ENCODE measurements at regions not wholly inside any gene's neighbourhood (a gene's known extent, or its start where the extent isn't known, plus 50 kb on each side); places are given as distances from the start of the nearest gene placed in this dataset.
"Not testable (repeated sequence)": the region's sequence is repeated elsewhere in the genome, so short reads cannot be mapped to it uniquely, and the experiment has no call there.

DNA sequence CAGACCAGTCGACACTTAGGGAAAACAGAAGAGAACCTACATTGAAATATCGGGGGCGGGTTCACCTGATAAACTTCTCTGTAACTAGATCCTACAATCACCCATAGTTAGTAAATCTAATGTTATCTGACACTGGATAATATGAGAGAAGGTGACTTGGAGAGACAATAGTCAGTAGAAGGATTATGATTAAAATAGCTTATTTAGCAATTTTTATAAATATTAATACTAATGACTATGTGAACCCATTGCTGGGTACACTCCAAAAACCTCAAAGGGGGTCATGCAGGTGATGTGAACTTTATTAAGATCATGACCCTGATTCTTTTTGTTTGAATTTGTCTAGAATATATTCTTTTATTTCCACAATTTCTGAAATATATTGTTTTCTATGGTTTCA, 164.1 kb upstream of the CCNH start:
- Histone ChIP-seq H3K79me2 (ENCODE audit: insufficient read depth) (no peaks in the 10 kb centered on the region), H3F3A (replicated peaks; ENCODE audit: insufficient read depth) (no peaks in the 10 kb centered on the region), H3K36me3 (replicated peaks in 1 of 2; ENCODE audit: control insufficient read depth in 1 of 2, insufficient read depth in 2 of 2, low read length in 1 of 2) (no peaks in the 10 kb centered on the region), H2AFZ (ENCODE audit: low read depth) (no peak overlapping the region), H3K9ac (no peak overlapping the region), H3K27ac (ENCODE audit: low read depth in 2 of 2, low read length in 1 of 2) (no peak overlapping the region), H3K4me2 (no peak overlapping the region), H3K4me3 (ENCODE audit: low read depth in 2 of 2, low read length in 1 of 2) (no peak overlapping the region), H3K9me2 (no peaks in the 10 kb centered on the region), H3K27me3 (ENCODE audit: insufficient read depth) (no peaks in the 10 kb centered on the region), H3K9me3 (no peaks in the 10 kb centered on the region), H4K20me1 (ENCODE audit: insufficient read depth) (no peaks in the 10 kb centered on the region), H3K4me1 (ENCODE audit: control insufficient read depth in 1 of 2, insufficient read depth in 2 of 2, low read depth in 1 of 2, low read length in 1 of 2) (no peaks in the 10 kb centered on the region; a peak in 1 of 4 replicates)
- DNase-seq, result no peak
- TF ChIP-seq MEF2A (IDR thresholded peaks at IDR 0.05; ENCODE audit: borderline replicate concordance, low read depth) (no peak), GABPA (IDR thresholded peaks at IDR 0.05; ENCODE audit: low read depth) (no peak), FOSL2 (IDR thresholded peaks at IDR 0.05; ENCODE audit: borderline replicate concordance, low read depth) (no peak), TEAD4 (IDR thresholded peaks at IDR 0.05; ENCODE audit: borderline replicate concordance, insufficient read depth) (no peak), NRF1 (IDR thresholded peaks at IDR 0.05; ENCODE audit: low read depth, low read length) (no peak), POLR2AphosphoS5 (IDR thresholded peaks at IDR 0.05; ENCODE audit: low read depth, low read length) (no peak), RFX5 (IDR thresholded peaks at IDR 0.05; ENCODE audit: low read length) (no peak), TAF1 (IDR thresholded peaks at IDR 0.05; ENCODE audit: borderline replicate concordance, low read depth, low read length) (no peak), EP300 (IDR thresholded peaks at IDR 0.05; ENCODE audit: borderline replicate concordance in 1 of 2, low read depth in 1 of 2, low read length in 1 of 2) (no peak), NFIC (IDR thresholded peaks at IDR 0.05; ENCODE audit: borderline replicate concordance) (no peak)
- ChIA-PET POLR2A (no interaction called here), CTCF (no interaction called here)
- WGBS (ENCODE audit: low lambda C conversion rate), result 23% methylated on average over 3 of the region's 3 CpGs

DNA sequence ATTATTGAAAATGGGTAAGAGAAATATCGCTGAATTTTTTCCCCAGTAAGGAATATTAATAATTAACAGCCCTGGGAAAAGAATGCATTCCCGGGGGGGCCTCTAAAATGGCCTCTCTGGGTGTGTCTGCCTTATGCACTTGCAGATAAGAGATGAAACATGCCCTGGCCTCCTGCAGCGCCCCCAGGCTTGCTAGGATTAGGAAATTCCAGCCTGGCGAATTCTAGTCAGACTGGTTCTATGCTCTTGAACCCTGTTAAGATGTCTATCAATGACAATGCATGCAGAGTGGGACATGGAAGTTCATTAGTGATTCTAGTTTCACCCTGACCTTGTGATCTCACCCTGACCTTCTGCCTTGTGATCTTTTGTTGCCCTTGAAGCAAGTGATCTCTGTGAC, 163.6 kb upstream of the CCNH start:
- H3K9me3 ChIP-seq; H3K9me2 ChIP-seq; CTCF ChIA-PET; H2AFZ ChIP-seq (ENCODE audit: low read depth); POLR2A ChIA-PET; H3K27ac ChIP-seq (ENCODE audit: low read depth in 2 of 2, low read length in 1 of 2); H3K9ac ChIP-seq; H4K20me1 ChIP-seq (ENCODE audit: insufficient read depth); H3K4me3 ChIP-seq (ENCODE audit: low read depth in 2 of 2, low read length in 1 of 2); H3K79me2 ChIP-seq (ENCODE audit: insufficient read depth); H3K36me3 ChIP-seq (replicated peaks in 1 of 2; ENCODE audit: control insufficient read depth in 1 of 2, insufficient read depth in 2 of 2, low read length in 1 of 2); H3K4me1 ChIP-seq (ENCODE audit: control insufficient read depth in 1 of 2, insufficient read depth in 2 of 2, low read depth in 1 of 2, low read length in 1 of 2); H3F3A ChIP-seq (replicated peaks; ENCODE audit: insufficient read depth); DNase-seq; H3K27me3 ChIP-seq (ENCODE audit: insufficient read depth); H3K4me2 ChIP-seq: not testable (repeated sequence)
- 3% methylated on average over 4 of the region's 4 CpGs for WGBS (ENCODE audit: low lambda C conversion rate)

DNA sequence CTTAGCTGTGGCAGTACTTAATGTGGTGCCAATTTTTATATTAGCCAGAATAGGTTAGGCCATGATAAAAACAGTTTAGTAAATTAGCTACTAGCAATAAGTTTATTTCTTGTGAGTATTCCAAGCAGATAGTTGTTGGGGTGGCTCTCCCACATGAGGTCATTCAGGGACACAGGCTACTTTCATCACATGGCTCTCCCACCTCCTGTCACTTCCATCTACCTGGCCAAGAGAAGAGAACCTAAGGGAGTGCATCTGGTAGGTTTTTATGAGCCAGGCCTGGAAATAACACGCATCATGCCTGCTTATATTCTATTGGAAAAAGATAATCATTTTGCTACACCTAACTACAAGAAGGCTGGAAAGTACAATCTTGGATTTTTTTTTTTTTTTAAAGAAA, 161.4 kb upstream of the CCNH start:
- Histone ChIP-seq H3K79me2 (ENCODE audit: insufficient read depth) (no peaks in the 10 kb centered on the region), H3F3A (replicated peaks; ENCODE audit: insufficient read depth) (no peaks in the 10 kb centered on the region), H3K27me3 (ENCODE audit: insufficient read depth) (no peaks in the 10 kb centered on the region), H3K9ac (no peak overlapping the region), H3K4me2 (no peak overlapping the region), H3K4me3 (ENCODE audit: low read depth in 2 of 2, low read length in 1 of 2) (no peak overlapping the region), H3K9me2 (no peaks in the 10 kb centered on the region), H3K36me3 (replicated peaks in 1 of 2; ENCODE audit: control insufficient read depth in 1 of 2, insufficient read depth in 2 of 2, low read length in 1 of 2) (no peaks in the 10 kb centered on the region), H3K27ac (ENCODE audit: low read depth in 2 of 2, low read length in 1 of 2) (no peak overlapping the region), H4K20me1 (ENCODE audit: insufficient read depth) (no peaks in the 10 kb centered on the region), H3K9me3 (no peaks in the 10 kb centered on the region), H2AFZ (ENCODE audit: low read depth) (no peak overlapping the region), H3K4me1 (ENCODE audit: control insufficient read depth in 1 of 2, insufficient read depth in 2 of 2, low read depth in 1 of 2, low read length in 1 of 2) (no peaks in the 10 kb centered on the region; a peak in 1 of 4 replicates)
- 19% methylated on average over 1 of the region's 1 CpG for WGBS (ENCODE audit: low lambda C conversion rate)
- ChIA-PET CTCF (no interaction called here), POLR2A (no interaction called here)
- TF ChIP-seq SMC3 (IDR thresholded peaks at IDR 0.05; ENCODE audit: low read depth, low read length) (no peak), GABPA (IDR thresholded peaks at IDR 0.05; ENCODE audit: low read depth) (no peak), YY1 (IDR thresholded peaks at IDR 0.05; ENCODE audit: low read depth) (no peak), NRF1 (IDR thresholded peaks at IDR 0.05; ENCODE audit: low read depth, low read length) (no peak), TAF1 (IDR thresholded peaks at IDR 0.05; ENCODE audit: borderline replicate concordance, low read depth, low read length) (no peak)
- TF ChIP-seq, protein P1, sequence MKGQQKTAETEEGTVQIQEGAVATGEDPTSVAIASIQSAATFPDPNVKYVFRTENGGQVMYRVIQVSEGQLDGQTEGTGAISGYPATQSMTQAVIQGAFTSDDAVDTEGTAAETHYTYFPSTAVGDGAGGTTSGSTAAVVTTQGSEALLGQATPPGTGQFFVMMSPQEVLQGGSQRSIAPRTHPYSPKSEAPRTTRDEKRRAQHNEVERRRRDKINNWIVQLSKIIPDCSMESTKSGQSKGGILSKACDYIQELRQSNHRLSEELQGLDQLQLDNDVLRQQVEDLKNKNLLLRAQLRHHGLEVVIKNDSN (IDR thresholded peaks at IDR 0.05; ENCODE audit: borderline replicate concordance, low read depth), result no peak
- DNase-seq, result no peak

Data from SK-N-SH (cell line).